Prostate gland (tissue), 2 donors: ENCODE measurements at regions not wholly inside any gene's neighbourhood (a gene's known extent, or its start where the extent isn't known, plus 50 kb on each side); places are given as distances from the start of the nearest gene placed in this dataset.
"Not testable (repeated sequence)": the region's sequence is repeated elsewhere in the genome, so short reads cannot be mapped to it uniquely, and the experiment has no call there.

Experiments
- POLR2A ChIP-seq: fragments of 450-650 bp; IDR thresholded peaks from one replicate; pipeline ENCODE4 v1.6.1; 2016; ENCODE audit warnings: antibody characterized with exemption, mild to moderate bottlenecking
- TF ChIP-seq, protein P1 (sequence below), 4 experiments: fragments of 200-600 bp in 2 of 4; fragments of 450-650 bp in 2 of 4; sonication (generic) in 2 of 4; IDR thresholded peaks; 1 replicate in 3 of 4; 2 replicates in 1 of 4; pipeline ENCODE4 v1.5.1; 2016 to 2019; ENCODE audit warnings: antibody characterized with exemption in 4 of 4, mild to moderate bottlenecking in 2 of 4, moderate library complexity in 2 of 4

DNA sequence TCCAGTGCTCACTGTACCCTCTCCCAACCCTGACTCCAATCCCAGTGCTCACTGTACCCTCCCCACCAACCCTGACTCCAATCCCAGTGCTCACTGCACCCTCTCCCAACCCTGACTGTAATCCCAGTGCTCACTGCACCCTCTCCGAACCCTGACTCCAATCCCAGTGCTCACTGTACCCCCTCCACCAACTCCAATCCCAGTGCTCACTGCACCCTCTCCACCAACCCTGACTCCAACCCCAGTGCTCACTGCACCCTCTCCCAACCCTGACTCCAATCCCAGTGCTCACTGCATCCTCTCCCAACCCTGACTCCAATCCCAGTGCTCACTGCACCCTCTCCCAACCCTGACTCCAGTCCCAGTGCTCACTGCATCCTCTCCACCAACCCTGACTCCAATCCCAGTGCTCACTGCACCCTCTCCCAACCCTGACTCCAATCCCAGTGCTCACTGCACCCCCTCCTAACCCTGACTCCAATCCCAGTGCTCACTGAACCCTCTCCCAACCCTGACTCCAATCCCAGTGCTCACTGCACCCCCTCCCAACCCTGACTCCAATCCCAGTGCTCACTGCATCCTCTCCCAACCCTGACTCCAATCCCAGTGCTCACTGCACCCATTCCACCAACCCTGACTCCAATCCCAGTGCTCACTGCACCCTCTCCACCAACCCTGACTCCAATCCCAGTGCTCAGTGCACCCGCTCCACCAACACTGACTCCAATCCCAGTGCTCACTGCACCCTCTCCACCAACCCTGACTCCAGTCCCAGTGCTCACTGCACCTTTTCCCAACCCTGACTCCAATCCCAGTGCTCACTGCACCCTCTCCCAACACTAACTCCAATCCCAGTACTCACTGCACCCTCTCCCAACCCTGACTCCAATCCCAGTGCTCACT, 136.3 kb upstream of the ZNF618 start:
- TF ChIP-seq, protein P1, sequence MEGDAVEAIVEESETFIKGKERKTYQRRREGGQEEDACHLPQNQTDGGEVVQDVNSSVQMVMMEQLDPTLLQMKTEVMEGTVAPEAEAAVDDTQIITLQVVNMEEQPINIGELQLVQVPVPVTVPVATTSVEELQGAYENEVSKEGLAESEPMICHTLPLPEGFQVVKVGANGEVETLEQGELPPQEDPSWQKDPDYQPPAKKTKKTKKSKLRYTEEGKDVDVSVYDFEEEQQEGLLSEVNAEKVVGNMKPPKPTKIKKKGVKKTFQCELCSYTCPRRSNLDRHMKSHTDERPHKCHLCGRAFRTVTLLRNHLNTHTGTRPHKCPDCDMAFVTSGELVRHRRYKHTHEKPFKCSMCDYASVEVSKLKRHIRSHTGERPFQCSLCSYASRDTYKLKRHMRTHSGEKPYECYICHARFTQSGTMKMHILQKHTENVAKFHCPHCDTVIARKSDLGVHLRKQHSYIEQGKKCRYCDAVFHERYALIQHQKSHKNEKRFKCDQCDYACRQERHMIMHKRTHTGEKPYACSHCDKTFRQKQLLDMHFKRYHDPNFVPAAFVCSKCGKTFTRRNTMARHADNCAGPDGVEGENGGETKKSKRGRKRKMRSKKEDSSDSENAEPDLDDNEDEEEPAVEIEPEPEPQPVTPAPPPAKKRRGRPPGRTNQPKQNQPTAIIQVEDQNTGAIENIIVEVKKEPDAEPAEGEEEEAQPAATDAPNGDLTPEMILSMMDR (IDR thresholded peaks at IDR 0.05), result not testable (repeated sequence)
- not testable (repeated sequence) for TF ChIP-seq POLR2A
